AG10803 (cell line): ENCODE measurements at regions not wholly inside any gene's neighbourhood (a gene's known extent, or its start where the extent isn't known, plus 50 kb on each side); places are given as distances from the start of the nearest gene placed in this dataset.

Source experiments
- DNase-seq: peaks from one replicate; pipeline ENCODE4 v3.0.0; 2010; ENCODE audit warnings: low read depth
- H3K4me3 ChIP-seq: 2 replicates; pipeline ENCODE4 v1.5.1; 2011; ENCODE audit warnings: mild to moderate bottlenecking, low read length, control low read depth
- CTCF ChIP-seq: conservative IDR thresholded peaks from 2 replicates; pipeline ENCODE4 v1.5.1; 2011; ENCODE audit warnings: mild to moderate bottlenecking, low read length, control low read depth, inconsistent platforms

DNA sequence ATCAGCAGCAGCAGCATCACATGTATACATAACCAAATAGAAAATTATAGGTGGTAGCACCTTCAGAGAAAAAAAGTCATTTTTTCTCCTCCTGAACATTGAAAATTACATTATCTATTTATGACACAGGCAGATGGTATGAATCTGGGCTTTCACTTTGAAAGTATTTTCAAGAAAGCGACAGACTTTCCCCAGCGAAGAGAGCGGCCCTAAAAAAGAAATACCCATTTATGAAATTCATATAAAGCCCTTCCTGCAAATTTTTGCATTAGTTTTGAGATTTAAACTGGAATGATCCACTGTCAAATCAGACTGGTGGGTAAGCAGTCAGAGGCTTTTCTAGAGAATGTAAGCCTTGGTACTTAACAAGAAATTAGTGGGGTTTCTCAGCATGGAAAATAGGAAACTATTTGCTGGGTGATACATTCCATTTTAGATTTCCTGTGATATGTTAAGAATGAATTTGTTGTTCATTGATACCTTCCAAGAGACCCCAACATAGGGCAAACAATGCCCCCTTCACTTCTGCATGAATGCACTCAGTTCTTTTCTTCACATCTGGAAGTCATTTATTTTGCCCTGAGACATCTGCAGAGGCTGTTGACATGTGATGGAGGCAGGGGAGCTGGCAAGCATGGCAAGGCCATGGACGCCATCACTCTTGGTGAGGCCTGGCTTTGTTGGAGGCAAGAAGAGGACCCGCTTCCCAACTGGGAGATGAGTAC, 147.0 kb downstream of the LINC00237 start:
- no peak for TF ChIP-seq CTCF
- DNase-seq, result no peak
- no peak overlapping the region for H3K4me3 ChIP-seq

DNA sequence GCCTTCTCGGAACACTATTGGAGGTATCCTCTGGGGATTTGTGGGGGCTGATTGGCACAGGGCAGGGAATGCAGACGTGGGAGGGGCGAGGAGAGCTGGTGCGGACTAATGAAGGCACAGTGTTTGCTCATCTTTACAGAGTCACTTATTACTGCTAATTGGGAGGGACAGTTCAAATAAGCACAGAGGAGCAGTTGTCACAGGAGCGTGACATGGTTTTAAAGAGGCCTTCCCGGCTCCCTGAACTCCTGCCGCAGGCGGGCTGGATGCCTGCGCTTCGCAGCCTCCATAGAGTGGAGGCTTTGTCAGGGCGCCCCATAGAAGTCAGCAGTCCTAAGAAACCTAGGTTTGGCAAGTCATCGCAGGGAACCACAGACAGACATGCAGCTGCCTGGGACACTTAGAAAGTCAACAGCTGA, 149.6 kb downstream of the LINC00237 start:
- no peak for DNase-seq
- H3K4me3 ChIP-seq, result no peak overlapping the region
- no peak for TF ChIP-seq CTCF

DNA sequence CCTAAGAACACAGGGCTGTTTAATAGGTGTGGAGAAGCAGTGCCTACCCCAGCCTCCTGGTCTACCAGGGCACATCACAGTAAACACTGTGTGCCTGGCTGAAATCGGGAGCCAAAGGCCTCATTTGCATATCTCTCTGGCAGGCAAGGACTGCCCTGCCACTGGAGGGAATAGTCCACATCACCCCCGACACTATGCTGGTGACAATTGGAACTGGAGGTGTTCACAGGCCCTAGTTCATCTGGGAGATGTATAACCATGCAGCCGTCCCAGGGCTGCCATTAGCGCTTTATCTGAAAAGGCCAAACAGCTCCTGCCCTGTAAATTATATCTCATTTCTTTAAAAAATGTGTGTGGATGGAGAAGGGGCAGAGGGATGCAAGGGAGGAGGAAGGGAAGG, 150.3 kb downstream of the LINC00237 start:
- no peak for DNase-seq
- TF ChIP-seq CTCF, result no peak
- H3K4me3 ChIP-seq, result no peak overlapping the region

- no peak for TF ChIP-seq CTCF
- H3K4me3 ChIP-seq, result no peak overlapping the region
- no peak for DNase-seq
These were observed 152.2 kb downstream of the LINC00237 start for GRCh38 chr20:20953738-20954618.

- no peak for TF ChIP-seq CTCF
- no peak overlapping the region for H3K4me3 ChIP-seq
- DNase-seq, result no peak
These were observed 155.5 kb downstream of the LINC00237 start for GRCh38 chr20:20950620-20951019.

DNA sequence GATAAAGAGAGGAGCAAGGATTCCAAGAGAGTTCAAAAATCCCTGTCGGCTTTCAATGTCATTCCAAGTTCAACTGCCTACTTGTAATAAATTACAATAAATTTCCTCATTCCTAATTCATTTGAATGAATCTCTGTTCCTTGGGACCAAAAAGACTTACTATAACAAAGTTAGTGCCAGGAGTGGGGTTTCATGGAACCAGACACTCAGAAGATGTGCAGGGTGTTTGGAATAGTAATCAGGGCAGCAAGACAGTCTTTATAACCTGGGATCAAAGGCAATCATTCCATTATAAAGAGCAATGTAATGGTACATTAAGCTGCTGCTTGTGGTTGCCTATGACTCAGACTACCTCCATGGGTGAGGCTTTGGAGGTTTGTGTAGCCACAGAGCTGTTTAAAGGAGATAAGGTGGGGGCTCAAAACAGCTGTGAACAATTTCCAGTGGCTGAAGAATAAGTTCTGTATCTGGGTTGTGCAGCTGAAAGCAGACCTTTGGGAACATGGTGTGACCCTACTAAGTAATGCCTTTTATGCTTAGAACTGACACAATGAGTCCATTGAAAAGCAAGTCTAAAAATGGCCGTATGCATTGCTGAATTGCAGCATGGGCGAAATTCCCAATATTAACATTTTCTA, 159.9 kb downstream of the LINC00237 start:
- no peak overlapping the region for H3K4me3 ChIP-seq
- TF ChIP-seq CTCF, result no peak
- DNase-seq, result no peak
